A673 (cell line): ENCODE measurements at regions not wholly inside any gene's neighbourhood (a gene's known extent, or its start where the extent isn't known, plus 50 kb on each side); places are given as distances from the start of the nearest gene placed in this dataset.

Experiments used
- EZH2 ChIP-seq: fragments of 200-600 bp; sonication (generic); IDR thresholded peaks from 2 replicates; pipeline ENCODE4 v1.6.1; 2017; ENCODE audit warnings: borderline replicate concordance, low read depth, mild to moderate bottlenecking, mixed read lengths, antibody characterized with exemption, low read length; ENCODE audit not compliant: poor library complexity, severe bottlenecking
- TF ChIP-seq, protein P1 (sequence below): fragments of 300-800, 200-600 bp; sonication (generic); conservative IDR thresholded peaks from 2 replicates; pipeline ENCODE4 v1.5.1; 2017; ENCODE audit warnings: low read depth, mild to moderate bottlenecking, antibody characterized with exemption, low read length, moderate library complexity, mixed read lengths

DNA sequence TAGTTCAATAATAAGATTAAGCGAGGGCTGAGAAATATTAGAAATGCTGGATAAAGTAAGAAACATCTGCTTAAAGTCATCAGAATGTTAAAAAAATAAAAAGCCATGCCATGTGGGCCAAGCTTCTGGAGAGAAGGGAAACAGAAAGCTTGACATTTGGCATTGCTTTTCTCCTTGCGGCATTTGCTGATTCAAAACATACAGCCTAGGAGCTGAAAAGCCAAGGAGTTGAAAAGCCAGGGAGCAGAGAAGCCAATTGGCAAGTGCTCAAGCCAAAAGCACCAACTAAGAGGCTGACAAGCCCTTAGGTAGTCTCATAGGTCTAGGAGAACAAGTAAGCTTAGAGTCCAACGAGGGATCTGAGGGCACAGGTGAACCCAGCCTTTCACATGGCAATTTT is 754.3 kb downstream of the TLE4 start:
- TF ChIP-seq, protein P1, sequence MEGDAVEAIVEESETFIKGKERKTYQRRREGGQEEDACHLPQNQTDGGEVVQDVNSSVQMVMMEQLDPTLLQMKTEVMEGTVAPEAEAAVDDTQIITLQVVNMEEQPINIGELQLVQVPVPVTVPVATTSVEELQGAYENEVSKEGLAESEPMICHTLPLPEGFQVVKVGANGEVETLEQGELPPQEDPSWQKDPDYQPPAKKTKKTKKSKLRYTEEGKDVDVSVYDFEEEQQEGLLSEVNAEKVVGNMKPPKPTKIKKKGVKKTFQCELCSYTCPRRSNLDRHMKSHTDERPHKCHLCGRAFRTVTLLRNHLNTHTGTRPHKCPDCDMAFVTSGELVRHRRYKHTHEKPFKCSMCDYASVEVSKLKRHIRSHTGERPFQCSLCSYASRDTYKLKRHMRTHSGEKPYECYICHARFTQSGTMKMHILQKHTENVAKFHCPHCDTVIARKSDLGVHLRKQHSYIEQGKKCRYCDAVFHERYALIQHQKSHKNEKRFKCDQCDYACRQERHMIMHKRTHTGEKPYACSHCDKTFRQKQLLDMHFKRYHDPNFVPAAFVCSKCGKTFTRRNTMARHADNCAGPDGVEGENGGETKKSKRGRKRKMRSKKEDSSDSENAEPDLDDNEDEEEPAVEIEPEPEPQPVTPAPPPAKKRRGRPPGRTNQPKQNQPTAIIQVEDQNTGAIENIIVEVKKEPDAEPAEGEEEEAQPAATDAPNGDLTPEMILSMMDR: no peak
- TF ChIP-seq EZH2: no peak
